Stromal cell of bone marrow (primary cell): ENCODE measurements at regions not wholly inside any gene's neighbourhood (a gene's known extent, or its start where the extent isn't known, plus 50 kb on each side); places are given as distances from the start of the nearest gene placed in this dataset.

Source experiments
- DNase-seq: peaks from one replicate; pipeline ENCODE4 v3.0.0-alpha.2; 2012; ENCODE audit warnings: low read depth

DNA sequence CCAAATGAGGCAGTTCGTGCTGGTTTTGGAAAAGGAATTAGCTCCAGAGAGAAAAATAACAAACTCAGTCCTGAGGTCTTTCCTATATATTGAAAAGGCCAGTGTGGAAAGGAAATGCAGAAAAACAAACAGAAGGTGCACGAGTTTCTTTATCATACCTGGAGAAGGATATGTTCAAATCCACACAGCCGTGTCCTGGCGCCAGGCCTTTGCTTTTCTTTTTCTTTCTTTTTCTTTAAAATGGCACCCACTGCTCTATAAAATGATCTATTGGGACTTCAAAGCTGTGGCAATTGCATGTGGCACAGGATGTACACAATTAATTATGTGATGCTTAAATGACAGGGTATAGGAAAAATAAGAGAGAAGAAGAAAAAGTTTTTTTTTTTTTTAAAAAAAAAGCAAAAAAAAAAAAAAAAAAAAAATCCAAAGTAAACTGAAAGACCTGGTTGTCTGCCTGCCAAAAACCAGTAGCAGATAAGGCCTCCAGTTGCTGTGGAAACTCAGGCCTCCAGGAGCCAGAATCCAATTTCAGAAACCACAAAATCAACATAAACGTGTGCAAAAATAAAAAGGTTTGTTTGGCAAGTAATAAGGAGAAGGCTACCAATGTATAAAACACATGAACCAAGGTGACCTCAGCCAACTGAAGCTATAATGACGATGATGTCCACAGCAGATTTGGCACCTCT, 957.6 kb upstream of the SOX9 start:
- DNase-seq, result no peak

DNA sequence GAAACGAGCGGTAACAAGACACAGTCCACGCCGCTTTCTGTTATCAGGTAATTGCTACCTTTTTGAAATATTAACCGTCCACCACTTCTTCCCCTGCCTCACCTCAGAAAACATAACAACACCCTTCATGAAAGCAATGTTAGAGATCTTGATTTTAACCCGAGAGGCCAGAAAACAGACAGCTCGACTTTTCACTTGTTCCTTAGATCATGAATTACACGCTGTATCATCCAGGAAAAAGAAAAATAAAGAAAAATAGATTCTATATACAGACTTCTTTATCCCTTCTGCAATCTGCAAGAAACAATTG, 957.1 kb upstream of the SOX9 start:
- no peak for DNase-seq

DNA sequence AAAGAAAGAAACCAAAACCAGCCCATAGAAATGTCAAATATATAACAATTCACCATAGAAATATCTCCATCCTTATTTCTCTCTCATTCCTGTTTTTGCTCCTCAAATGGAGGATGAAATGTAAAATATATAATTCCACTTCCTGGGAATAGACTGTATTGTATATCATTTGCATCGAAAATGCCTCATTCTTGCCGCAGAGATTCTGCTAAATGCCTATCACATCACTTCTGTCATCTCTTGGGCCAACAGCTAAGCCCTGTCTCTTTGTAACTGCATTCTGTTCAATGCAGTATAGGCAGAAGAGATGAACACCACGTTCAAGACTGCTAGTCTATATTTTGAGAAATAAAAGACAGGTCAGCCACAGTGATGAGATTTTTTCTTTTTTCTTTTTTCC, 956.3 kb upstream of the SOX9 start:
- no peak for DNase-seq

DNA sequence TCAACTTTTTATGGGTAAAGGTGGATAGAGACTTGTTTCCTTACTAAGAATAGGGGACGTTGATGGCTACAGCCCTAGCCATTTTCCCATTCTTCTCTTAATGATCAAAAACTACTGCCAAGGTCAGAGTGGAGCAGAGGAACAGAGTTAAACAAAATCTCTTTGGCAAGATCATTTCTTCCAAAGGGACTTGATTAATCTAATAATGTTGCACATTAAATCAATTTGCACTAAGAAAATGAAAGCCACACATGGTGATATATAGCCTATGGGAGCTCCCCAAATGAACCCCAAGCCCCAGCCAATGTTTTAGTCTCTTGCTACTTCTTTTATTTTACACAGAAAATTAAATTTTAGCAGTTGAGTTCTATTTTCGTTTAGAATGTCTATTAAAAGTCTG, 954.5 kb upstream of the SOX9 start:
- no peak for DNase-seq

DNA sequence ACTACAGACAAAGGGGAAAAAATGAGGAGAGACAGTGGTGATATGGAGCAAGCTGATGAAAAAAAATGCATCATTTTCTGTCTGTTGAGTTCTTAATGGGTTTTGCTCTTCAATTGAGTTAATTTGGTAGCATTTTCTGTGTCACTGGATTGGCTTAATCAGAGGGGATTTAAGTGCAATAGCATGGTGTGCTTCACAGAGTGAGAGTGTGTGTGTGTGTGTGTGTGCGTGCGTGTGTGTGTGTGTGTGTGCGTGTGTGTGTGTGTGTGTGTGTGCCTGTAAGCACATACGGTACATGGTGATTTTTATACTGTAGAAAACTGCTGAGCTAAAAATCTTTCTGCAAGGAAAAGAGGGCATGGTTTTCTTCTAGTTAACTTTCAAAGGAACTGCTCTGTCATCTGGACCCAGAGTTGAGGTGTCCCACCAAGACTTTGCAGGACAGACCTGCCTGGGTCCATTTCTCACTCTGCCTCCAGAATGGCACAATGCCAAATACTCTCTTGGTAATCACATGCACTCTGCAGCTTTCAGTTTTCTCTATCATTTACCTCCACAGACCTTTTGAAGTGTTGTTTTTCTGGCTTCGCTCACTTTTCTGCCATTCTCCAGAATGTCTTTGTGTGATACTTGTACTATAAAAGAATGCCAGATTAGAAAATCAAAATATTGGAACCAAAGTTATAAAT, 952.6 kb upstream of the SOX9 start:
- no peak for DNase-seq

DNA sequence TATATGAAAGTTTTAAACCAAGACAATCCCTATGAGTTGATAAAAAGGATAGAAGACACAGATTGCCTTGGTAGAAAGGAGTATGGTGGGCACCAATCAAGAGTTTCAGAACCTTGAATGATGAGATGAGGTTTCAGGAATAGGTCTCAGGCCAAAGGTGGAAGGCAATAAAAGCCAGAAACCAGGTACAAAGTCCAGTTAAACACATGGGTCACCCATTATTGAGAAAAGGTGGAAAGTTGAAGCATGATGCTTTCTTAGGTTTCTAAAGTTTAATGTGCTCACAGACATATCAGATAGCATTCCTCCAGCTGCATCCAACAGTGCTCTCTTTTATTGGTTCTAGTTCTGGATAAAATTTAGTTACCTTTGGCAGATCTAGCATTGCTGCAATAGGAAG, 950.8 kb upstream of the SOX9 start:
- no peak for DNase-seq

DNA sequence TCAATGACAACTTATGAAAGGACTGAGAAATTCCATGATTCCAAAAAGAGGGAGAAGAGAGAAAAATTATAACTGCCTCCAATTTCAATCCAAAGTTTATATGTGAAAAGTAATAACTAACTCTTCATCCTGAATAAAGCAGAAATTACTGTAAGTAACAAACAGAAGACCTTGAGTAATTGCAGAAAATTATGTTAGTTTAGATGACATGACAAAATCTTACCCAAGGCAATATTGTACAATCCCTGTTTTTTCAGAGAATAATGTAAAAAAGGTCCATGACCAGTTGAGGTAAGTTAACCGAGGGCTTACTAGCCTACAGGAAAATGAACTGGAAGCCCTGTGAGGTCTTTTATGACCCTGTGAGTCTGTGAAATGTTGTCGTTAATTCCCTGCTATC, 949.5 kb upstream of the SOX9 start:
- no peak for DNase-seq

DNA sequence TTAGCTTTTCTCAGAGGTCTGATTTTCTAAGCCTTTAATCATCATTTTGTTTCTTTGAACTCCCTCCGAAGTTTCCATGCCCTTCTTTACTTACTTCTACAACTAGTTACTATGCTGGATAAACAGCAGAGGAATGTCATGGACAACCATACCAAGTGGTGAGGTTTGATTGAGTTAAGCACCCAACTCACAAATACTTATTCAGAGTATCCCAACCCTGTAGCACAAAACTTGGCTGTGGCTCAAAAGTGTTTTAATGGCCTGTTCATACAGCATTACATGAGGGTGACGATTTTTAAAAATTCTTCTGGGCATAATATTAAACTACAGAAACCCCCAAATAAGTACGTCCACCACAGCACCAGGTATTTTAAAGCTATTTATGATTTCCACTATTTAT, 946.8 kb upstream of the SOX9 start:
- no peak for DNase-seq

DNA sequence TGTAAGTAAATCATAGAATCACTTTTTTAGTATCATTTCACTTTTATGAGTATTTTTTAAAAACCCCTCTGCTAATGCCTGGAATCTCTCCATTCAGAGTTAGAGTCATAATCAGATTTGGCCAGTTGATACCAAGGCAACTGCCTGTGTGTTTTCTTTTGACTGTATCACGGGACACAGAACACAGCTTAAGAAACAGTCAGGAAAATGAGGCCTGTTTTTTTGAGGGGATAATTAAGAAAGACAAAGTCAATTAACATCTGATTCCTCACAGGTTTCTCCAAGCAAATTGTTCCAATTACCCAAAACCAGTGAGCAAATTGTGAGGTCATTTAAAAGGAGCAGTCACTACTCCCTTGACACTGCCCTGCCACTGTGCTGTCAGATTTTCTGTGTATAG, 944.5 kb upstream of the SOX9 start:
- peak; percentile 18 for DNase-seq

DNA sequence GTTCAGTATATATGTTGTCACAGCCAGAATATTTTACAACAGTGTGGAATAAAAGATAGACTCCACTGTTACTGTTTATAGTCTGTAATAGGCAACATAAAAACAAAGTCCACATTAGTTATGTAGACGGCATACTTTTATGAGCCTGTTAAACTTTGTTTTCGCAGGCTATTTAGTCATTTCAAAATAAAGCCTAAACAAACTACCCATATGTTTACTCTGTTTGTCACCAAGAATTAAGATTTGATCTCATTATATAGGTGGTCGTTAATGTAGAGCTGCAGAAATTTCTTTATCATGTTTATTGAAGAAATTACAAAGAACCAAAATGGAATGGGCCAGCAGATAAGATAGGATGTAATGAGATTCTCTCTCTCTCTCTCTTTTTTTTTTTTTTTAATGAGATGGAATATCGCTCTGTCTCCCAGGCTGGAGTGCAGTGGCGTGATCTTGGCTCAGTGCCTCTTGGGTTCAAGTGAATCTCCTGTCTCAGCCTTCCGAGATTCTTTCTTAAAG, 943.8 kb upstream of the SOX9 start:
- no peak for DNase-seq

DNA sequence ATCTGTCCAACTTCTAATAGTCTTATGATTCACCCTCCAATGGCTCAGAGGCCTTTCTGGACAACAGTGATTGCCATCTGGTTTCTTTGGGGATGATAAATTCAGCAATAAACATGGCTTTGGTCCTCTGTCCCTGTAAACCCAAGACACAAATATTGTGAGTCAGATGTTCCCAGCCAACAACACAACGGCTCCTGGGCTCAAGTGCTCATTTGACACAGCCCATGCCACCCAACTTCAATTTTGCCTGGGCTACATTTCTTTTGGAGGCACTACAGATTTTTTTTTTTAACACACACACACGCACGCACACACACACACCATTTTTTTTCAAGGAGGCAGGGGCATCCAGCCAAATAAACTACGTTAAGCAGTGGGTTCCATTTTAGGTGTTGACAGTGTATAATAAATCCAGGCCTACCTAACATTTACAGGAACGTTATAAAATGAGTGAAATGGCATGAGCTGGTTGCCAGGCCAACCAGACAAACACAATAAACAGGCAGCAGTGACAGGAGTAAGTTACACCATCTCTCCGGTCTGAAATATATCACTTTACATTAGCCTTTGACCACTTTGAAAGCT, 939.9 kb upstream of the SOX9 start:
- DNase-seq, result peak; percentile 52

DNA sequence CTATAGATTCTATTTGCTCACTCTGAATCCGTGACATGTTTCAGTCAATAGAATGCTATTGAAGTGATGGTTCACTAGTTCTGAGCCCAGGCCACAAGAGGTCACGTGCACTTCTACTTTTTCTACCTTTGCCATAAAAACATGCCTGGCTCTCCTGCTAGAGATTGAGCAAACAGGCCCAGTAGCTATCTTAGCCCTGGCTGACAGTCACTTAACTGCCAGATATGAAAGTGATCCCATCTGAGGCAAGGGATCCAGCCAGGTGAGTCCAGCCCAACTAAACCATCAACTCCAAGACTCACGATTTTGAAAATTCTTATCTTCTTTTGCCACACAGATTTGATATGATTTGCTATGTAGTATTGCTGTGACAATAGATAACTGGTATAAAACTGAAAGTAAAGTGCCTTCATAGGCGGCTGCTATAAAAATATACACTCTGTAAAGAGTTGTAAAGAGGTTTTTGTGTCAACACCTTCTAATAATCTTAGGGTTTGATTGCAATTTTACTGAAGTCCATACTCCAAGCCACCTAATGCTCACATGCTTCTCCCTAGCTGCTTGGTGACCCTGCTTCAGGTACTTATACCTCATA, 937.7 kb upstream of the SOX9 start:
- DNase-seq, result no peak

DNA sequence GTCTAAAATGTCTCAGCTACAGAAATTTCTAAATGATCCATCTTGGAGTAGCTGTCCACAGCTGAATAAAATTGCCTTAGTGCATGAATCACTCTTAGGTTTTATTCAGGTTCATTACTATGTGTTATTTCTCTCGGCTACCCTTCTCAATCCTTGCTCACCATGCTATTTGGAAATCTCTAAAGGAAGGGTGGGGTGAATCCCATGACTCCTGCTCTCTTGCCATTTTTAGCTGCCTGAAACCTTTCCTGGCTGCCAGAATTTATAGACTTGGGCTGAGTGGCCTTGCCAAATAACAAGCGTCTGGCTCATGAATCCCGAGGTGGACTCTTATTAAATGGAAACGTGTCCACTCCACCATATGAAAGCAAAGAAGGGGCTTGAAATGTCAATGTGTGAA, 936.1 kb upstream of the SOX9 start:
- peak; percentile 66 for DNase-seq

DNA sequence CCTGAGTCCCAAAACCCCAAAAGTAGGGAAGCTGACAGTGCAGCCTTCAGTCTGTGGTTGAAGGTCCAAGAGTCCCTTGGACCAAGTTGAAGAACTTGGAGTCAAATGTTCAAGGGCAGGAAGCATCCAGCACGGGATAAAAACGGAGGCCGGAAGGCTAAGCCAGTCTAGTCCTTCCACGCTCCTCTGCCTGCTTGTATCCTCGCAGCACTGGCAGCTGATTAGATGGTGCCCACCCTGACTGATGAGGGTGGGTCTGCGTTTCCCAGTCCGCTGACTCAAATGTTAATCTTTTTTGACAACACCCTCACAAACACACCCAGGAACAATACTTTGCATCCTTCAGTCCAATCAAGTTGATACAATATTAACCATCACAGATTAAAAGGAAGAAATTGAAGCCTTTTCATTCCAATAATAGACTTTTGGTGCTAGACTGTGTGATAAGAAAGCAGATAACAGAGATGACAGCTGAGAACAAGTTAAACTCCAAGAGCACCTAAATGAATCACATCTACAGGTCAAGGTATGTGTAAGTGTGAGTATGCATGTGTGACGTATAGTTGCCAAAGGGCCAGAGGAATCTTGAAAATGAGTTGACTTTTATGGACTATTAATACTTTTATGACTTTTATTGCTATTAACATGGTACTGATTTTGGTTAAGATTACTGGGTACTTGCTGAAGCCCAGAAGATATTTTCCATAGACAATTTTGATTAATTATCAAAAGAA, 933.5 kb upstream of the SOX9 start:
- no peak for DNase-seq

DNA sequence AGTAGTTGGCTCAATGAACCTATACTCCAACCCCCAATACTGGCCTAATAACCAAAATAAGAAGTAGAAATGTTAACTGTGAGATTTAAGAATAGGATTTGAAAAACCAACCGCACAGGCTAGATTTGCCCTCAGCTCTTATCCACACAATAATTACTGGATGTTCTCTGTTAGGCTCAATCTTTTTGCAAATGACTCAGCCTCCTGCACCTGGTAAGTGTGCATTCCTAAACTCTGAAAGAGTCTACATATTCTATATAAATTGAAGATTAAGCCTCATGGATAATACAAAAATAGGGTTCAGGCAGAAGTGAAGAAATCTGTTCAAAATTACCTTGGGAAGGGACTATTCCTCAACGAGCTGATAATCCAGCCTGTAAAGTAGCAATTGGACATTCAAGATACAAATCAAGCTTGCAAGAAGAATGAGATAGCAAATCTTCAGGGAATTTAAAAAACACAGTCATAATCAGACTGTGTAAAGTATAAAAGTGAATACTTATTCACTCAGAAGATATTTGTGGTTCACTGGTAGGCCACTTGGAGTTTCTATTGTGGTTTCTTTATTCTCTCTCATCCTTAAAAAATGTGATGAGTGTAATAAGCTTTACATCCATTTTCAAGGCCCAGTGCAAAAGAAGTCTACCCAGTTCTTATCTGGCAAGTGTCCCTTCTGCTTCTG, 931.9 kb upstream of the SOX9 start:
- peak; percentile 84 for DNase-seq

DNA sequence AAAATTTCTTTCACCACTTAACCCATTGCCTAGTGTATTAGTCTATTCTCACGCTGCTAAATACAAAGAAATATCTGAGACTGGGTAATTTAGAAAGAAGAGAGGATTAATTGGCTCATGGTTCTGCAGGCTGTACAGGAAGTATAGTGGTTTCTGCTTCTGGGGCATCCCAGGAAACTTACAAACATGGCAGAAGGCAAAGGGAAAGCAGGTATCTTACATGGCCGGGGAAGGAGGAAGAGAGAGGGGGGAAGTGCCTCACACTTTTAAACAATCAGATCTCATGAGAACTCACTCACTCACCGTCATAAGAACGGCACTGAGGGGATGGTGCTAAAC, 931.4 kb upstream of the SOX9 start:
- DNase-seq, result no peak

DNA sequence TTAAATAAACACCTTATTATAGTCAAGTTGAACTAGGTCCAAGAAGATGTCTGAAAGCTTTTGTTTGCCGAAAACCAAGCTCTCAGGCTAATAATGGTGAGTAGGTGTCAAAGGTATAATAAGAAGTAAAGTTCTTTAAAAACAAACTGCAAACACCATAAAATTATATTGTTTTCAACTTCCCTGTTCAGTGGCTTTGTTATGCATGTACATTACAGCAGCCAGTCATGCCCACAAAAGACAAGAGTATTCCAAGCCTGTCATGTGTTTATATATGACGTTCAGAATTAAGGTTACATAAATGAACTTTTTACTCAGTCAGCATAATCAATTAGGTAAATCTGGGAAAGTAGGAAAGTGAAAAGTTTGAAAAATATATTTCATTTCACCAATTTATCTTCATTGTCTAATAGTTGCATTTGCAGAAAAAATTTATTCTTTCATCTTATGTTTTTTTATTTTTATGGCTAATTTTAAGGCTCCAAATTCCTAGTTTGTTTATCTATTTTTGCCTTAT, 928.7 kb upstream of the SOX9 start:
- DNase-seq, result no peak

DNA sequence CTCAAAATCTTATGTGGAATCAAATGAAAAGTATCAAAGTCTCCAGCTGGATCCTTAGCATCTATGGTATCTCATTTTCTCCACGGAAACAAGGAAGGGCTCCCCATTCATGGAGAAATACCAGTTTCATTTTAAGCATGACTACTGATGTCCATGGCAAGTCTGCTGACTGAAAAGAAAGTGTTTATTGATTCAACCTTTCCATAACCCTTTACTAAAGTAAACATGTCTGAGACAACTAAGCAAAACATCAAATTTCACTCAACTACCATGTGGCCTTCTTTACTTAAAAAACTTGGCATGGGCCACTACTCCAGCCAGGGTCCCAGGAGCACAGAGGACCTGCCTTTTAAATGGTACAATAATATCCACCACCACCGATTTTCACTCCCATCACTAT, 928.0 kb upstream of the SOX9 start:
- DNase-seq, result no peak

DNA sequence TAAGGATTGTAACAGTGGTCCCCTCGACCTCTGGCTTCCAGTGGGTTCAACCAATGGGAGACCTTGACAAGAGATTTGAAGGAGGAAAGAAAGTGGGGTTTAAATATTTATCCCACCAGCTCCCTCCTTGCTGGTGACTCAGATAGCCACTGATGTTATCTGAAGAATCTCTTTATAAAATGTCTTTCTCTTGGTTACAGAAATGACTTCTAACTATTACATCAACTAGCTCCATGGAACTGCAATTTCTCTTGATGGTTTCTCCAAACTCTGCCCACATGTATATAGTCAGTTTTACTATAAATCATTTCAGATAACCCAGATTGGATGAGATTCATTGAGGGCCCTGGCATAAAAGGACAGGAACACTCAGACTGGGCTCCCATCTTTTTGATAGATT, 920.2 kb upstream of the SOX9 start:
- DNase-seq, result no peak

DNA sequence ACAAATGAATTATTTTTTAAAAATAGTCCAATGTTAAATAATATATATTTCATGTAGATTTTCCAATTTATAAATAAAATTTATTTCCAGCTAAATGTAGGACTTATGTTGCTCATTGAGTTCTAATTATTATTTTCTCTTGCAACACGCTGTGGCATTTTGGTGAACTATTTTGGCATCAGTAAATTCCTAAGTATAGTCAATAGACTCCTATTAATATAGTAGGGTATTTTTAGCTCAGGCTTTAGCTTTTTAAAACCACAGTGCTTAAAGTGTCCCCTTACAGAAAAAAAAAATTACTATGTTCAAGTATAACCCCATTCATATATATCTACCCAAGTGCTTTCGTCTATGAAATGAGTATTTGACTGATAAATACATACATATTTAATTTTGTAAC, 919.2 kb upstream of the SOX9 start:
- no peak for DNase-seq

DNA sequence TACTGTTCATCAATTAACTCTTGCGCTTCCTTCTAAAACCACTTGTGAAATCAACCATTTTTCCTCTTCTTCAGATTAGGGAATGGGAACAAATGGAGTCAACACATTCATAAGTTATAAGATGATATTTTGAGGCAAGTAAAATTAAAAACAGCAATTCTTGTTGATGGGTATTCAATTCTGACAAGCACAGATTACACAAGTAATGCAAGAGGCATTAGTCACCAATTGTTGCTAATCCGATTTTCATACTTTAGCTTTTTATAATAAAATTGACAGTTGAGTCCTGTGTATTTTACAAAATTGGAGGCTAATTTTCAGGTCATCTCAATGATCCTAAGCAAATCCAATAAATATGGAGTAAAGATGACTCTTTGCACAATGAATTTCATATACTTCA, 918.4 kb upstream of the SOX9 start:
- DNase-seq, result no peak

DNA sequence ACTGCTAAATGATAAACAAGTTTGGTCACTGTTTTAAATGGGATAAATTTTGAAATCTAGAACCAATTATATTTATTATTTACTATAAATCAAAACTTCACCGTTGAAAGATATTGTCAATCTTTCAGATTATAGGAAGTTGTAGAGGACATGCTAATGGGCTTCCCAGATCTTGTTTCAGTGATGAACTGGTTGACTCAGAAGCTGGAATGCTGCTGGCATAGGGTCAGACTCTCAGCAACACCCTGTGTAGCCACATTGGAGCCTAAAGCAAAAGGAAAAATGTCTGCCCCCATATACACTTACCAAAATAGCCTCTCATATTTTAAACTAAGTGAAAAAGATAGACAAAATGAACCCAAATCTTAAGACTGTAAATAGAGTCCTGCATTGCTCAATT, 916.9 kb upstream of the SOX9 start:
- no peak for DNase-seq
